ENCODE measurements at regions not wholly inside any gene's neighbourhood (a gene's known extent, or its start where the extent isn't known, plus 50 kb on each side); places are given as distances from the start of the nearest gene placed in this dataset.

DNA sequence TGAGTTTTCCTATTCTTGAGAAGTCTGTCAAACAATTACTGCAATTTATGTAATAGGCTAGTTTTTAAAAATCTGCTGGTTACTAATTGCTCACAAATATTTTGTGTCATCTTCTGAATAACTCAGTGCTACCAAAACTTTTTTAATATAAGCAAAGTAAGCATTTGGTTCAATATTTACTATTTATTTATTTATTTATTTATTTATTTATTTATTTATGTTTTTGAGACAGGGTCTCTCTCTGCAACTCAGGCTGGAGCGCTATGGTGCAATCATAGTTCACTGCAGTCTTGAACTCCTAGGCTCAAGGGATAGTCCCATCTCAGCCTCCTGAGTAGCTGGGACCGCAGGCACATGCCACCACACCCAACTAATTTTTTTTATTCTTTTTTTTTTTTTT lies 60.4 kb upstream of the CDH20 start:
- Mint-ChIP-seq H3K27me3 (no peaks in the 10 kb centered on the region), H3K4me1 (no peaks in the 10 kb centered on the region), H3K27ac (no peak overlapping the region), H3K36me3 (no peaks in the 10 kb centered on the region), H3K4me3 (no peak overlapping the region), H3K9me3 (ENCODE audit: low read depth) (no peaks in the 10 kb centered on the region)
- ATAC-seq: no peak
- no peak for DNase-seq
- CTCF ChIA-PET: no interaction called here

DNA sequence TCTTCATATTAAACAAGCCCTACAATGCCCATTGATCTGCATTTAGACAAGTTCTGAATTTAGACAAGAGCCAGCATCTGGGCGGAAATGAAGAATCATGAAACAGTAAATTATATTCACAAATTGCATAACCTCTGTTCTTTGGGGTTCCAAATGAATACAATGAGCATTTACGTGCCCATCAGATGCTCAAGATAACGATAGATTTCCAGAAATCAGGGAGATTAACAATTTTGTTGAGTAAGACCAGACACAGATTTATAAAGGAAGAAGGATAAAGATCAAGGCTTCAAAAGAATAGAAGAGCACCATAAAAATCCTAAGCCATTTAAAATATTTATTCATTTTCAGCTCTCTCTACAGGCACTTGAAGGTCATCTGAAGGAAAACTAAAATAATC lies 59.7 kb upstream of the CDH20 start:
- CTCF ChIA-PET: no interaction called here
- Mint-ChIP-seq H3K9me3 (ENCODE audit: low read depth) (no peaks in the 10 kb centered on the region), H3K27me3 (no peaks in the 10 kb centered on the region), H3K4me1 (no peaks in the 10 kb centered on the region), H3K36me3 (no peaks in the 10 kb centered on the region), H3K4me3 (no peak overlapping the region), H3K27ac (no peak overlapping the region)
- ATAC-seq (no peak), DNase-seq (no peak)

DNA sequence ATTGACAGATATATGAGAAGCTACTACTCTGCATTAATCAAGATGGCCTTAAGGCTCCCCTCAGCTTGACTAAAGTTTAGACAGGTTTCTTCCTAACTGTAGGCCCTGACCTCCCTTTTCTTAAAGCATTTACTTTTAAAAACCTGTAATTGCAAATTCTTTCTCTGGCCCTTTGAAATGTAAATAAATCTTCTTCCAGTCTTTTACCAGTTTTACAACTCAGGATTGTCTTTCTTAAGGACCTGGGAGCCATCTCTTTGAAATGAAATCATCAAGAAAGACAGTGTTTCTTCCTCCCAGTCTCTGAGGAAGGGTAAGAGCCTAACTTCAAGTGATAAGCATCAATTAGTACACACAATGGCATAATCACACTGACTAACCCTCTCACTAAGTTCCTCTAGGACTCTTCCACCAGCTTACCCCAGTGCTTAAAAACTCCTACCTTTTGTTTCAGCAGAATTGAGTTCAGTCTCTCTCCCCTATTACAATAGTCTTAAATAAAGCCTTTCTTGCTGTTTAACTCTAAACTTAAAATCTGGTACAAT lies 58.7 kb upstream of the CDH20 start:
- Mint-ChIP-seq H3K9me3 (ENCODE audit: low read depth) (no peaks in the 10 kb centered on the region), H3K27me3 (no peaks in the 10 kb centered on the region), H3K4me3 (no peak overlapping the region), H3K36me3 (no peaks in the 10 kb centered on the region), H3K27ac (no peak overlapping the region), H3K4me1 (no peaks in the 10 kb centered on the region)
- no peak for DNase-seq
- ATAC-seq: no peak
- CTCF ChIA-PET: no interaction called here

DNA sequence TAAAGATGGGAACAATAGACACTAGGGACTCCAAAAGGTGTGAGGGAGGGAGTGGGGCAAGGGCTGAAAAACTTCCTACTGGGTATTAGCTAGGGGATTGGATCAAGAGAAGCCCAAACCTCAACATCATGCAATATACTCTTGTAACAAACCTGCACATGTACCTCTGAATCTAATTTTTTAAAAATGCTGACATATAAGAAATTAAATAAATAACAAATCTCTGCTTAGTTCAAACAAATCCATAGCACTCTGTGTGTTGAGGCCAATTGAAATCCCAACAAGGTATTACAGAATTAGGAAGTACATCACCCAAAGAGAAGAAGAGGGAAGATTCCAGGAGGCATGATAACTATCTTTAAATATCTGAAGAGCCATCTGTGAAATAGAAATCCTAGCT lies 55.4 kb upstream of the CDH20 start:
- no peak for ATAC-seq
- H3K9me3 Mint-ChIP-seq (ENCODE audit: low read depth): peaks cover 2% of the 10 kb centered on the region
- no peak overlapping the region for H3K27ac Mint-ChIP-seq
- H3K36me3 Mint-ChIP-seq: no peaks in the 10 kb centered on the region
- CTCF ChIA-PET: no interaction called here
- no peak for DNase-seq
- no peaks in the 10 kb centered on the region for H3K4me1 Mint-ChIP-seq
- no peak overlapping the region for H3K4me3 Mint-ChIP-seq
- no peaks in the 10 kb centered on the region for H3K27me3 Mint-ChIP-seq

DNA sequence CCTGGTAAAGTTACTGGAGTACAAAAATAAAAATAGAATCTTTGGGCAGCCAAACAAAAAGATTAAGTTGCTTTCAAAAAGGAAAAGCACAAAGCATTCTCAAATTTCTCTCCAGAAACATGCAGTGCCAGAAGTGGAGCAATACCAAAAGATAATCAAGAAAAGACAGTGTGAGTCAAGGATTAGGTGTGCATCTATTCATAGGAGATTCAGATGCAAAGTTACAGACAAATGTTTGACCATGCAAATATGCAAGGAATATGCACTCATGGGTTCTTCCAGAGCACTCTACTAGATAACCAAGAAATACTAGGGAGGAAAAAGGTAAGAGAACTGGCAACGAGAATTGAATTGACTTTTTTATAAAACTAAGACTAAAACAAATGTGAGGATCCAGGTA lies 51.8 kb upstream of the CDH20 start:
- Mint-ChIP-seq H3K36me3 (no peaks in the 10 kb centered on the region), H3K4me1 (no peaks in the 10 kb centered on the region), H3K27me3 (no peaks in the 10 kb centered on the region), H3K4me3 (no peak overlapping the region), H3K9me3 (ENCODE audit: low read depth) (peaks cover 5% of the 10 kb centered on the region), H3K27ac (no peak overlapping the region)
- ATAC-seq: no peak
- no peak for DNase-seq
- CTCF ChIA-PET: no interaction called here

DNA sequence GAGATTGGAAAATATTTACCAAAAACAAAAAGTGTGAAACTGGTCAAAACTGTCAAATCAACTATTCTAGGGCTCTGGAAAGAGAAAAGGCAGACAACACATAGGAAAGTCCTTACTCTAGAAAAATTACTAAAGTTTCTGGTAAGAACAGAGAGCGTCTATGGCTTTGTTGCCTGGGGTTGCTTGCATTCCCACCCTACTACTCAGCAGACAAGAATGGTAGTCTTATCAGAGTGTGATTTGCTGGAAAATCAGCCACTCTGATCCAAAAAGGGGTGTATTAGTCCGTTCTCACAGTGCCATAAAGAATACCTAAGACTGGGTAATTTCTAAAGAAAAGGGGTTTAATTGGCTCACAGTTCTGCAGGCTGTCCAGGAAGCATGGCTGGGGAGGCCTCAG lies 50.3 kb upstream of the CDH20 start:
- Mint-ChIP-seq H3K4me1 (no peaks in the 10 kb centered on the region), H3K4me3 (no peak overlapping the region), H3K27ac (no peak overlapping the region), H3K36me3 (no peaks in the 10 kb centered on the region), H3K27me3 (no peaks in the 10 kb centered on the region), H3K9me3 (ENCODE audit: low read depth) (peaks cover 5% of the 10 kb centered on the region)
- CTCF ChIA-PET: no interaction called here
- DNase-seq: no peak
- ATAC-seq: no peak
